ENCODE measurements at regions not wholly inside any gene's neighbourhood (a gene's known extent, or its start where the extent isn't known, plus 50 kb on each side); places are given as distances from the start of the nearest gene placed in this dataset.

DNA sequence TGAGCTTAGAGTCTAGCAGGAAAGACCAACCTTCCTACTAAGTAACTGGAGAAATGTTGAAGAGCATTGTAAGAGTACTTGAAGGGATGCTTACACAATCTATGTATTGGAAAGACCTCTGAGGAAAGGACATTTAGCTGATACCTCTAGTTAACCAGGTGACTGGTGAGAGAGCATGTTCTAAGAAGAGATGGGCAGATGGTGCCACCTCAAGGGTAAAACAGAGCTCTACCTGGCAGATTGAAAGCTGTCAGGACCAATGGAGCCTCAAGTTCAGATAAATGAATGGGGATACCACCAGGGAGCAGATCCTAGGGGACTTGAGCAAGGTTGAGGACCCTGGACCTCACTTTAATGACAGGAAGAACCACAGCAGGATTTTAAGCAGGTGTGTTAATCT is 196.4 kb downstream of the QDPR start:
- TF ChIP-seq EZH2 (IDR thresholded peaks at IDR 0.05) (no peak), POLR2AphosphoS5 (IDR thresholded peaks at IDR 0.05; ENCODE audit: borderline replicate concordance, low read depth, low read length) (no peak), FOXP2 (optimal IDR thresholded peaks at IDR 0.05; ENCODE audit: control extremely low read depth, extremely low read length, insufficient read depth) (no peak)

Measured in SK-N-MC (cell line).